HG02642 (cell line): ENCODE measurements at regions not wholly inside any gene's neighbourhood (a gene's known extent, or its start where the extent isn't known, plus 50 kb on each side); places are given as distances from the start of the nearest gene placed in this dataset.

ENCODE experiments used
- ATAC-seq: cut with Tn5 transposase; IDR thresholded peaks from one replicate; pipeline ENCODE4 v1.9.1; 2021; ENCODE audit warnings: mild to moderate bottlenecking; ENCODE audit not compliant: unreplicated experiment, poor library complexity

- no peak for ATAC-seq
These were observed 488.5 kb downstream of the SHQ1 start for GRCh38 chr3:72359743-72360142.

- no peak for ATAC-seq
These were observed 493.1 kb downstream of the SHQ1 start for GRCh38 chr3:72355168-72355567.

- no peak for ATAC-seq
These were observed 493.8 kb downstream of the SHQ1 start for GRCh38 chr3:72354486-72354885.

GRCh38 chr3:72353236-72354128, 494.8 kb downstream of the SHQ1 start:
- no peak for ATAC-seq

DNA sequence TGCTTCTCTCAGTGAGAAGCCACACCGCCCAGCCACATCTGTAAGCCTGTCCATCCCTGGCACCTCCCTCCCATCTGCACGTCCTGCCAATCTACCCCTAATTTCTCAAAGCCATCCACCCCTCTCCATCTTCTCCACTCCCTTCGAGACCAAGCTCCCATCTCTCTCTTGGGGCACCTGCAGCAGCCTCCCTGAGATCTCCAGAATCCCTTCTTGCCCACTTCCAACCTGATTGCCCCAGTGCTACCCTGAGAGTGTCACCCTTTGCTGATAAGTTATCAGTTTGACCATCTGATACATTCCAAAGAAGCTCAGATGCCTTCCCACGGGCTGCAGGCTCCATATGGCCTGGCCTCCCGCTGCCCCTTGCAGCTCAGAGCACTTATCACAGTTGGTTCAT, 496.1 kb downstream of the SHQ1 start:
- ATAC-seq: no peak

- ATAC-seq: no peak
These were observed 496.7 kb downstream of the SHQ1 start for GRCh38 chr3:72351536-72351935.

GRCh38 chr3:72350761-72351505, 497.3 kb downstream of the SHQ1 start:
- ATAC-seq: no peak

DNA sequence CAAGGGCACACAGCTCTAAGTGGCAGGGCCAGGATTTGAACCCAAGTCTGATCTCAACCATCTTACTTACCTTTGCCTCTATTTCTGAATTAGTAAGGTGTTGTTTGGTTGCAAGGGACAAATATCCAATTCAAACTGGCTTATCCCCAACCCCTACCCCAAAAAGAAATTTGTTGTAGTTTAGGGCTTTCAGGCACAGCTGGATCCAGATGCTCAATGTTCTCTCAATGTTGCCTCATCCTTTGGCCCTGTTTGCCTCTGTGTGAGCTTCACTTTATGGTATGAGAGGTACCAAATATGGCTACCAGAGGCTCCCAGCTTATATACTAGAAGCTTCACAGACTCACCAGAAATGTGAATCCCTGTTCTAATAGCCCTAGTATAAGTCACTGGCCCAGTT, 499.9 kb downstream of the SHQ1 start:
- ATAC-seq: no peak

- peak; percentile 60 for ATAC-seq
These were observed 500.4 kb downstream of the SHQ1 start for GRCh38 chr3:72347819-72348319.

DNA sequence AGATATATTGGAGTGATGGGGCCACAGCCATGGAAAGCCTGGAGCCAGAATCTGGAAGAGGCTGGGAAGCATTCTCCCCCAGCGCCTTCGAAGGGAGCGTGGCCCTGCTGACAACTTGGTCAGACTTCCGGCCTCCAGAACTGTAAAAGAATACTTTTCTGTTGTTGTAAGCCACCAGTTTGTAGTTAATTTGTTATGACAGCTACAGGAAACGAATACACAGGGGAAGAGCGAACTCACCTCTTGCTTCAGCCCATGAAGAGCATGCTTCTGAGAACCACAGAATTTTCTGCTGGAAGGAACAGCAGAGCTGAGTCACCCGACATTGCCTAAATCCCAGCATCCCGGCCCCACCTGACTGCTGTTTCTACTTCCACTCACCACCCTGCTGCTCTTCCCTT, 501.7 kb downstream of the SHQ1 start:
- ATAC-seq: no peak

DNA sequence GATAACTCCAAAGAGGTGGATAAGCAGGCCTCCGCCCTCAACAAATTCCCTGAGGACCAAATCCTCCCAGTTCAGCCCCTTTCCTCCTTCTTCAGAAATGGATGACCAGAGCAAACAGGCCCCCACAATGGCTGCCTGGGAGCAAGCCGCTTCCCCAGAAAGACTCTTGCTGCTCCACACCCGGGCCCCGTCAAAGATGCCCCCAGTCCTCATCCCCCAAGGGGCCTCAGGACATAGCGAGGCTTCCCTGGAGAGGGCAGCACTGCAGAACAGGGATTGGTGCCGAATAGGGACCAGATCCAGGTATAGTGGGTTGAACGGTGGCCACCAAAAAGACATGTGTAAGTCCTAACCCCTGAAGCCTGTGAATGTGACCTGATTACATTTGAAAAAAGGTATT, 502.3 kb downstream of the SHQ1 start:
- ATAC-seq: no peak

GRCh38 chr3:72345237-72345878, 502.9 kb downstream of the SHQ1 start:
- ATAC-seq: no peak

GRCh38 chr3:72344647-72345046, 503.6 kb downstream of the SHQ1 start:
- no peak for ATAC-seq

DNA sequence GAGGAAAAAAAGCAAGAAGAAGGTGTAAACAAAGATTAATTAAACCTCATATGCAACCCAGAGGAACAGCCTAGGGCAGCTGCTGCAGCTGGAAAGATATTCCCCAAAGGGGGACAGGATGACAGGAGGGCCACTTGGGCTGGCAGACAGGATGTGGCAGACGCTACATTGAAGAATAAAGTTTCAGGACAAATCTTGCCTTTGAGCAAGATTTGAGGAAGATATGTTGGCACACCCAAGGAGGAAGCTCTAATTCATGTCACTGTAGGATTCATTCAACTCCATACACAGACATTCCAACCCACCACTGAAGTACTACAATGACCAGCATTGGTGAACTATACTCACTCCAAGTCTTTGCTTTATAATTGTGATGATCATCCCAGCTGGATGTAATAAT, 504.0 kb downstream of the SHQ1 start:
- ATAC-seq: no peak

DNA sequence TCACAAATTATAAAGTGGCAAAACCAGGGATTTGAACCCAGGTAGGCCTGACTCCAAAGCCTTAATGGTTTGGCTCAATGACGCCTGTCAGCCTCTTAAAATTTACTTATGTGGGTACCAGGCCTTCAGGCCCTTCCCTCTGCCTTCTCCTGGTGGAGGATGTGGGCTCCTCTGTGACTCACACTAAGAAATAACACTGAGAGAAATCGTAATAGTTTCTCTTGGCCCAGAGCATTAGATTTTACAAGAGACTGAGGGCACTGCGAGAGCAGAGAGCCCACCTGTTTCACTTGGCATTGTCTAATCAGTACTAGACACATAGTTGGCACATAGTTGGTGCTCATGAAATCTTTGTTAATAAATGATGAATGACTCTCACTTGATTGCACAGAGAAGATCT, 505.2 kb downstream of the SHQ1 start:
- no peak for ATAC-seq

DNA sequence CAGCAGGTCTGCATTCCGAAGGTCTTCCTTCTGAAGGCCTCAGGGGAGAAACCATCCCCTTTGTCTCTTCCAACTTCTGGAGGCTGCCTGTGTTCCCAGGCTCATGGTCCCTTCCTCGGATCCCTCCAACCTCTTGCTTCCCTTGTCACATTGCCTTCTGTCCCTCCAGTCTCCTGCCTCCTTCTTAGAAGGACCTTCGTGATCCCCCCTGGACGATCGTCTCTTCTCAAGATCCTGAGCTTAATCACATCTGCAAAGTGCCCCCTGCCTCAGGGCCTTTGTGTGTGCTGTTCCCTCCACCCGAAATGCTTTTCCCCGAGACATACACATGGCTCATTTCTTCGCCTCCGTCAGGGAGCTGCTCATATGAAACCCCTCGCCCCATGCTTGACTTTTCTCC, 505.8 kb downstream of the SHQ1 start:
- no peak for ATAC-seq

- ATAC-seq: no peak
These were observed 506.3 kb downstream of the SHQ1 start for GRCh38 chr3:72341920-72342319.

DNA sequence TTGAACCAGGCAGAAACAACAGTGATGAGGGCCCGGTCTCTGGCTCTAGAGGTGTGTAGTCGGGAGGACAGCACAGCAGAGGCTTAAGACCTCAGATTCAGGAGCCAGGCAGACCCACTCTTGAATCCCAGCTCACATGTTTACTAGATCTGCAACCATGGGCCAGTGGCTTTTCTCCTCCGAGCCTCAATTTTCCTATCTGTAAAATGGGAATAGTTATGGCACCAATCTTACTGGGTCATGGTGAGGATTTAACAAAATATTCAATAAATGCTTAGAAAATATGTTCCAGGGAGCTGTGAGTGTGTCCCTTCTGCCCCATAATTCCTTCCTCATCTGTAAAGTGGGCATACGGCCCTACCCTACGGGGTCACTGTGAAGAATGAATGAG, 506.9 kb downstream of the SHQ1 start:
- no peak for ATAC-seq

DNA sequence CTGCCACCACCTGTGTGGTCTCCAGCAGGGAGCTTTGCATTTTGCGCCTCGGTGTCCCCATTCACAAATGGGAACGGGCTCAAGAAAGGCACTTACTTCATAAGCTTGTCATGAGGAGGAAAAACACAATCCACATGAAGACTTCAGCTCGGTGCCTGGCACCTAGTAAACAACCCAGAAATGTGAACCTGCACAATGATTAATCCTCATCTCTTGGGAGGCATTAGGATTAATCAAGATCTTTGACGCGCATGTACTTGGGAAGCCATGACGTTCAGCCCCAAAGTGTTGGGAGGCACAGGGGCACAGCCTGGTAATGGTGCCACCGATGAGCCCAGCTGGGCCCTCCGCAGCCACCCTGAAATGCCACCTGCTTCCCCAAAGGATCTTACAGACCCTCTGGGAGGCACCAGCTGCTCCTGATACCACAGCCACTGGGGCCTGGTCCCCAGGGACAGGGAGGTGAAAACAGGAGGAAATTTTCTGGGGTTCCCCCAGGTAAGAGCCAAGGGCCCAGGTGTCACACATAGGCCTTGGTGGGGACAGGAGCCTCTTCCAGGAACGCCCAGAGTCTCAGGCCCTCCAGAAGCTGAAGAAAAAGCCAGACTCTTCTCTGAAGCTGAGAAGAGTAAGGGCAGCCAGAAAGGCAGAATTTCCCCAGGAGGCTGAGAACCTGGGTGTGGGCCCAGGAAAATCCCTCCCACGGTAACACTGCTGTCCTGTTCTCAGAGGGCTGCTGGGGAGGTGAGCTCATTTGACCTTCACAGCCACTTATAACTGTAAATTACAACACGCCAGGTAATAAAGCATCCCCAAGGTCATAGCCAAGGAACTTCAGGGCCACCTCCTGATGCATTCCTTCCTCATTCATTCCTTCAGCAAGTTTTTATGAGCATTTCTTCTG, 507.5 kb downstream of the SHQ1 start:
- ATAC-seq: peak; percentile 42

GRCh38 chr3:72340056-72340455, 508.2 kb downstream of the SHQ1 start:
- ATAC-seq: no peak
